Astrocyte of the cerebellum (primary cell): ENCODE measurements at regions not wholly inside any gene's neighbourhood (a gene's known extent, or its start where the extent isn't known, plus 50 kb on each side); places are given as distances from the start of the nearest gene placed in this dataset.

Source experiments
- DNase-seq: peaks from one replicate; pipeline ENCODE4 v3.0.0-alpha.2; 2011; ENCODE audit warnings: low read depth
- H3K4me3 ChIP-seq: 2 replicates; pipeline ENCODE4 v1.5.1; 2011; ENCODE audit warnings: mild to moderate bottlenecking, low read depth, low read length, moderate library complexity
- in situ Hi-C: cut with HindIII; loops from 2 replicates; pipeline ENCODE4 v1.10.0; 2017; ENCODE audit warnings: low sequenced_read_pairs
- TF ChIP-seq, protein P1 (sequence below): IDR thresholded peaks from 2 replicates; pipeline ENCODE4 v1.5.1; 2012; ENCODE audit warnings: low read length, low read depth, moderate library complexity, mild to moderate bottlenecking; ENCODE audit errors: missing control alignments

DNA sequence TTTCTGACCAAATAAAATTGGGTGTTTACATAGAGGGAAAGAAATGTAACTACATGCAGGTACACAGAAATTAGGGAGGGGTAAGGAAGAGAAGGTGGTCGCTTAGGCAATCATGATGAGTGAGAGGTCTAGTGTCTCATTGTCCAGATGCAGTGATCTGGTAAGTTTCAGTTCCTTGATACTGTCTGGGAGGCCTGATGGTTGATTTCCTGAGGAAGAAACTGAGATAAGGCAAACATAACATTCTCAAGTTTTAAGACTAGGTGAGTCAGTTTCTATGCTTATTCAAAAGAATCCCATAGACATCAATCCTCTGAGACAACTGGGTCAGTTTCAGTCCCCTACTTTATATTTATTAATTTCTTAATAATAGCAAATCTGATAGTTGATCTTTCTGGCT, 843.3 kb upstream of the CDH10 start:
- in situ Hi-C loops = no loop called here

DNA sequence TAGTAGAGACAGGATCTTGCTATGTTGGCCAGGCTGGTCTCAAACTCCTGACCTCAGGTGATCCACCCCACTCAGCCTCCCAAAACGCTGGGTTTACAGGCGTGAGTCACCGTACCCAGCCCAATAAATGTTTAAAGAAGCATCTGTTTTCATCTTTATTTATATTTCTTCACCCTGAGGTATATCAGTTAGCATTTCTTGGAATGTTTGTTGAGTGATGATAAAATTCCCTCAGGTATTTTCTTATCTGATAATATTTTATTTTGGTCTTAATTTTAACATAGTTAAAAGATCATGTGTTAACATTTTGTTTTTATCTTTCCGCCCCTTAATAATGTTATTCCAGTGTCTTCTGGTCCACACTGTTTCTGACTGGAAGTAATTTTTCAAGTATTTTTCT, 839.6 kb upstream of the CDH10 start:
- TF ChIP-seq, protein P1, sequence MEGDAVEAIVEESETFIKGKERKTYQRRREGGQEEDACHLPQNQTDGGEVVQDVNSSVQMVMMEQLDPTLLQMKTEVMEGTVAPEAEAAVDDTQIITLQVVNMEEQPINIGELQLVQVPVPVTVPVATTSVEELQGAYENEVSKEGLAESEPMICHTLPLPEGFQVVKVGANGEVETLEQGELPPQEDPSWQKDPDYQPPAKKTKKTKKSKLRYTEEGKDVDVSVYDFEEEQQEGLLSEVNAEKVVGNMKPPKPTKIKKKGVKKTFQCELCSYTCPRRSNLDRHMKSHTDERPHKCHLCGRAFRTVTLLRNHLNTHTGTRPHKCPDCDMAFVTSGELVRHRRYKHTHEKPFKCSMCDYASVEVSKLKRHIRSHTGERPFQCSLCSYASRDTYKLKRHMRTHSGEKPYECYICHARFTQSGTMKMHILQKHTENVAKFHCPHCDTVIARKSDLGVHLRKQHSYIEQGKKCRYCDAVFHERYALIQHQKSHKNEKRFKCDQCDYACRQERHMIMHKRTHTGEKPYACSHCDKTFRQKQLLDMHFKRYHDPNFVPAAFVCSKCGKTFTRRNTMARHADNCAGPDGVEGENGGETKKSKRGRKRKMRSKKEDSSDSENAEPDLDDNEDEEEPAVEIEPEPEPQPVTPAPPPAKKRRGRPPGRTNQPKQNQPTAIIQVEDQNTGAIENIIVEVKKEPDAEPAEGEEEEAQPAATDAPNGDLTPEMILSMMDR = no peak
- no peak for DNase-seq
- H3K4me3 ChIP-seq = no peak overlapping the region
- in situ Hi-C loops = no loop called here

More for the DNA sequence above, 843.3 kb upstream of the CDH10 start:
- DNase-seq = no peak
- TF ChIP-seq, protein P1 = no peak
- no peak overlapping the region for H3K4me3 ChIP-seq

DNA sequence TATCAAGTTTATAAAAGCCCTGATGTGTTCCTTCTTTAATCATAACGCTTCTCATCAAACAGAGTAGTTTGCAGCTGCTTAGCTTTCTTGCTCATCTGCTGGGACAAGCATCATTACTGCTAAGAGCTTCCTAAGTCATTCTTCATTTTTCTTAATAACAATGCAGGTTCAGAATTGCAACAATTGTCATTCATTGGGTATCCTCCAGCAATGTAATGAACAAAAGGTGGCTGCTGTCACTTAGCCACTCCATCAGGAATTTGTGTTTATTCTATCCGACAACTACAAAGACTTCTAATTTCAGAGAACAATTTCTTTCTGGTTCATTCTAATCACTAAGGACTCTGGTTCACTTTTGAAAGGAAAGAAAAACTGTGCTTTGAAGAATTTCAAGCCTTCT, 836.7 kb upstream of the CDH10 start:
- H3K4me3 ChIP-seq = no peak overlapping the region
- TF ChIP-seq, protein P1 = no peak
- DNase-seq = no peak
- in situ Hi-C loops = no loop called here

DNA sequence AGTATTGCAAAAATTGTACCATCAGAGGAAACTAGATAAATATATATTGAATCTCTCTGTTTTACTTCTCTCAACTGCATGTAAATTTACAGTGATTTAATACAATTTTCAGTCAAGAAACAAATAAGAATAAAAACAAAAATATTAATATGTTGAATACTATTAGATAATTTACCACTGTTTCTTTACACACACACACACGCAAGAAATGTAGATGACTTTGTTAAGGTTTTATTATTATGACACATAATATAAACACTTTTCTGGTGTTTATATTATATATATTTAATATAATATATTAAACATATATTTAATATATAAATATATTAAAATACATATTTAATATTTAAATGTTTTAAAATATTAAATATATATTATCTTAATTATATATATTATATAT, 814.3 kb upstream of the CDH10 start:
- TF ChIP-seq, protein P1 = no peak
- H3K4me3 ChIP-seq = no peak overlapping the region
- no peak for DNase-seq
- in situ Hi-C loops = no loop called here

GRCh38 chr5:25458628-25459027, 813.9 kb upstream of the CDH10 start:
- TF ChIP-seq, protein P1 = no peak
- H3K4me3 ChIP-seq = no peak overlapping the region
- no peak for DNase-seq
- in situ Hi-C loops = no loop called here

DNA sequence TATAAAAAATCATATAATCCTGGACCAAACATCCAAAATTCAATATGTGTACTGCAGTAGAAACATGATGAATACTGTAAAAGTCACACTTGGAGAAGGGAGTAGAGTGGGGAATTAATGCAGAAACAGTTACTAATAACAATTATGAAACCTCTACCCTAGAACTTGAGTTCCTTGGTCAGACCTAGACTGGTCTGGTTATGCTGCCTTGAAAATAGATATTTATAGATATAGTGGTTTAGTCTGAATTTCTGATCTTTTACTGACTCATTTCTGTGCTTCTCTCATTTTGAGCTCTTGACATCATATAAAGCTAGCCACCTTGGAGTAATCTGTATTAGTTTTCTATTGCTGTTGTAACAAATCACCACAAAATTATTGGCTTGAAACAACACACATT, 808.7 kb upstream of the CDH10 start:
- no peak for DNase-seq
- H3K4me3 ChIP-seq = no peak overlapping the region
- in situ Hi-C loops = no loop called here
- TF ChIP-seq, protein P1 = no peak

- in situ Hi-C loops = no loop called here
- TF ChIP-seq, protein P1 = no peak
Observed at GRCh38 chr5:25451294-25451693, 806.5 kb upstream of the CDH10 start.

More at GRCh38 chr5:25451294-25451693, 806.5 kb upstream of the CDH10 start:
- H3K4me3 ChIP-seq = no peak overlapping the region
- no peak for DNase-seq
